Activated CD8-positive, alpha-beta T cell treated with anti-CD3 and anti-CD28 coated beads for 36 hours (primary cell): ENCODE measurements at regions not wholly inside any gene's neighbourhood (a gene's known extent, or its start where the extent isn't known, plus 50 kb on each side); places are given as distances from the start of the nearest gene placed in this dataset.

Source experiments
- ATAC-seq: fragments of 200-7000 bp; cut with Tn5 transposase; one replicate; pipeline ENCODE4 v1.10.0; 2021; ENCODE audit warnings: mild to moderate bottlenecking, moderate library complexity
- CTCF ChIA-PET: fragments of 350-600 bp; sonication (Branson Sonifier 250); formaldehyde crosslinking; loops from one replicate; lab custom pipeline; 2021; ENCODE audit warnings: antibody characterized with exemption; lab: Charles Lee
- POLR2A ChIA-PET: fragments of 350-600 bp; sonication (Branson Sonifier 250); formaldehyde crosslinking; loops from one replicate; lab custom pipeline; 2021; ENCODE audit warnings: antibody characterized with exemption; lab: Charles Lee
- DNase-seq: peaks from one replicate; pipeline ENCODE4 v3.0.0-alpha.2; 2020
- H3K27ac Mint-ChIP-seq: one replicate; pipeline ENCODE4 v1.8.0; 2021; ENCODE audit warnings: mild to moderate bottlenecking, mixed read lengths
- H3K27me3 Mint-ChIP-seq: one replicate; pipeline ENCODE4 v1.8.0; 2021; ENCODE audit warnings: mixed read lengths
- H3K36me3 Mint-ChIP-seq: one replicate; pipeline ENCODE4 v1.8.0; 2021; ENCODE audit warnings: low read depth, mixed read lengths
- H3K4me1 Mint-ChIP-seq: one replicate; pipeline ENCODE4 v1.8.0; 2021; ENCODE audit warnings: low read depth, mixed read lengths
- H3K4me3 Mint-ChIP-seq: one replicate; pipeline ENCODE4 v1.8.0; 2021; ENCODE audit warnings: mild to moderate bottlenecking, moderate library complexity, mixed read lengths
- H3K9me3 Mint-ChIP-seq: one replicate; pipeline ENCODE4 v1.8.0; 2021; ENCODE audit warnings: mixed read lengths
- intact Hi-C: fragments of 100-400 bp; cut with micrococcal nuclease; formaldehyde crosslinking; loops from one replicate; pipeline ENCODE4 v1.10.0; 2022
- TF ChIP-seq, protein P1 (sequence below): fragments of 200-600 bp; IDR thresholded peaks from one replicate; pipeline ENCODE4 v1.8.0; 2022; ENCODE audit warnings: antibody characterized with exemption, mild to moderate bottlenecking

DNA sequence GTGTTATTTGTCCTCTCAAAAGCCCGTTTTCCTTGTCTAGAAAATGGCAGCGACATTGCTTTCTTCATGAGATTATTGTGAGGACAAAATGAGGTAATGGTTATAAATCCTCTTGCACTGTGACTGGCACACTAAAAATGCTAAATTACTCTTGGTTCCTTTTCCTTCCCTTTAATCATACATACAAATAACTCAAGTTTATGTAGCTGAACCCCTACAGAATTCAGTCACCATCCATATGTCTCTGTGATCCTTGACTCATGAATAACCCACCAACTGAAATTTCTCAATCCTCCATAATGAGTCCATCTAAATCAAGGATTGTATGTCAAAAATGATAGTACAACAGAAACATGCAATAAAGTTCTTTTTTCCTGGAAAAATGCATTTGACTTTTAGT lies 71.3 kb upstream of the VWC2 start:
- CTCF ChIA-PET: no interaction called here
- H3K27ac Mint-ChIP-seq: no peak overlapping the region

GRCh38 chr7:49703337-49703736 lies 70.1 kb upstream of the VWC2 start:
- Mint-ChIP-seq H3K4me3 (no peak overlapping the region), H3K4me1 (no peaks in the 10 kb centered on the region), H3K36me3 (no peaks in the 10 kb centered on the region), H3K27ac (no peak overlapping the region), H3K9me3 (no peaks in the 10 kb centered on the region), H3K27me3 (peaks cover 2% of the 10 kb centered on the region)
- ChIA-PET POLR2A (no interaction called here), CTCF (no interaction called here)
- ATAC-seq (no peak), DNase-seq (no peak)
- intact Hi-C loops: no loop called here
- TF ChIP-seq, protein P1, sequence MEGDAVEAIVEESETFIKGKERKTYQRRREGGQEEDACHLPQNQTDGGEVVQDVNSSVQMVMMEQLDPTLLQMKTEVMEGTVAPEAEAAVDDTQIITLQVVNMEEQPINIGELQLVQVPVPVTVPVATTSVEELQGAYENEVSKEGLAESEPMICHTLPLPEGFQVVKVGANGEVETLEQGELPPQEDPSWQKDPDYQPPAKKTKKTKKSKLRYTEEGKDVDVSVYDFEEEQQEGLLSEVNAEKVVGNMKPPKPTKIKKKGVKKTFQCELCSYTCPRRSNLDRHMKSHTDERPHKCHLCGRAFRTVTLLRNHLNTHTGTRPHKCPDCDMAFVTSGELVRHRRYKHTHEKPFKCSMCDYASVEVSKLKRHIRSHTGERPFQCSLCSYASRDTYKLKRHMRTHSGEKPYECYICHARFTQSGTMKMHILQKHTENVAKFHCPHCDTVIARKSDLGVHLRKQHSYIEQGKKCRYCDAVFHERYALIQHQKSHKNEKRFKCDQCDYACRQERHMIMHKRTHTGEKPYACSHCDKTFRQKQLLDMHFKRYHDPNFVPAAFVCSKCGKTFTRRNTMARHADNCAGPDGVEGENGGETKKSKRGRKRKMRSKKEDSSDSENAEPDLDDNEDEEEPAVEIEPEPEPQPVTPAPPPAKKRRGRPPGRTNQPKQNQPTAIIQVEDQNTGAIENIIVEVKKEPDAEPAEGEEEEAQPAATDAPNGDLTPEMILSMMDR: no peak

More for the DNA sequence above, 71.3 kb upstream of the VWC2 start:
- Mint-ChIP-seq H3K27me3 (peaks cover 2% of the 10 kb centered on the region), H3K36me3 (no peaks in the 10 kb centered on the region), H3K4me1 (no peaks in the 10 kb centered on the region), H3K9me3 (no peaks in the 10 kb centered on the region), H3K4me3 (no peak overlapping the region)
- POLR2A ChIA-PET: no interaction called here
- TF ChIP-seq, protein P1: no peak
- intact Hi-C loops: no loop called here
- DNase-seq (no peak), ATAC-seq (no peak)

GRCh38 chr7:49703881-49704280 lies 69.6 kb upstream of the VWC2 start:
- H3K27ac Mint-ChIP-seq: no peak overlapping the region
- intact Hi-C loops: no loop called here
- no peaks in the 10 kb centered on the region for H3K36me3 Mint-ChIP-seq
- no peak for ATAC-seq
- ChIA-PET CTCF (no interaction called here), POLR2A (no interaction called here)
- H3K4me3 Mint-ChIP-seq: no peak overlapping the region
- DNase-seq: no peak
- H3K4me1 Mint-ChIP-seq: no peaks in the 10 kb centered on the region
- peaks cover 2% of the 10 kb centered on the region for H3K27me3 Mint-ChIP-seq
- no peaks in the 10 kb centered on the region for H3K9me3 Mint-ChIP-seq
- TF ChIP-seq, protein P1: no peak

DNA sequence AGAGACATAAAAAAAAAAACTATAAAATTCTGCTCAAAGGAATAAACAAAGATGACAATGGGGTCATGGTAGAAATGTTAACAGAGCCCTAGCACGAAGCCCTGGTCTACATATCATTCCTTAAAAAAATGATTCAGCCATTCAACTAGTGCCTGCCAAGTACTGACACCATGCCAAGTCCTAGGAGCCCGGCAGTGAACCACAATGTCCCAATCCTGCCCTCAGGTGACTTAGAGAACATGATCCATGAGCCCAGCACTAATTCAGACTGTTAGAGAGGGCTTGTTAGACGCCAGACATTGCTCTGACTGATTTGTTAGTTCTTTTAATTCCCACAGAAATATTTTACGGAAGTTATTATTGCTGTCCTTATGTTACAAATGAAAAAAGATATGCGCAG lies 67.3 kb upstream of the VWC2 start:
- no peak overlapping the region for H3K27ac Mint-ChIP-seq
- intact Hi-C loops: no loop called here
- no peaks in the 10 kb centered on the region for H3K4me1 Mint-ChIP-seq
- DNase-seq: no peak
- no peak for ATAC-seq
- ChIA-PET CTCF (no interaction called here), POLR2A (no interaction called here)
- H3K9me3 Mint-ChIP-seq: no peaks in the 10 kb centered on the region
- no peaks in the 10 kb centered on the region for H3K36me3 Mint-ChIP-seq
- H3K4me3 Mint-ChIP-seq: no peak overlapping the region
- TF ChIP-seq, protein P1: no peak
- H3K27me3 Mint-ChIP-seq: peaks cover 2% of the 10 kb centered on the region

GRCh38 chr7:49707891-49708290 lies 65.5 kb upstream of the VWC2 start:
- ChIA-PET POLR2A (no interaction called here), CTCF (no interaction called here)
- no peaks in the 10 kb centered on the region for H3K36me3 Mint-ChIP-seq
- TF ChIP-seq, protein P1: no peak
- no peaks in the 10 kb centered on the region for H3K4me1 Mint-ChIP-seq
- no peaks in the 10 kb centered on the region for H3K9me3 Mint-ChIP-seq
- DNase-seq (no peak), ATAC-seq (no peak)
- no peak overlapping the region for H3K4me3 Mint-ChIP-seq
- no peak overlapping the region for H3K27ac Mint-ChIP-seq
- H3K27me3 Mint-ChIP-seq: peaks cover 2% of the 10 kb centered on the region
- intact Hi-C loops: no loop called here
